Right atrium auricular region (tissue), 2 donors: ENCODE measurements at regions not wholly inside any gene's neighbourhood (a gene's known extent, or its start where the extent isn't known, plus 50 kb on each side); places are given as distances from the start of the nearest gene placed in this dataset.

Experiments used
- DNase-seq: peaks from one replicate; pipeline ENCODE4 v3.0.0-alpha.2; 2019; ENCODE audit warnings: low spot score
- H3K27ac ChIP-seq, 2 donors: fragments of 200-600 bp; sonication (generic); 1 replicate in 1 of 2; 2 replicates in 1 of 2; pipeline ENCODE4 v1.5.1; 2016 to 2019
- H3K27me3 ChIP-seq, 2 donors: fragments of 200-600 bp; sonication (generic); one replicate each; pipeline versions ENCODE4 v1.5.1 to v1.6.0; 2017 to 2019
- H3K36me3 ChIP-seq: fragments of 200-600 bp; sonication (generic); one replicate; pipeline ENCODE4 v1.5.1; 2016
- H3K4me1 ChIP-seq, 2 donors: fragments of 200-600 bp; sonication (generic); one replicate each; pipeline versions ENCODE4 v1.5.1 to v1.6.0; 2017 to 2019
- H3K4me3 ChIP-seq, 2 donors: fragments of 200-600 bp; sonication (generic); 1 replicate in 1 of 2; 2 replicates in 1 of 2; pipeline ENCODE4 v1.5.1; 2017 to 2019; ENCODE audit warnings: mild to moderate bottlenecking in 1 of 2, moderate library complexity in 1 of 2
- H3K9me3 ChIP-seq, 2 donors: fragments of 200-600 bp; sonication (generic); one replicate each; pipeline ENCODE4 v1.5.1; 2019
- CTCF ChIP-seq, 2 donors: fragments of 200-600 bp; sonication (generic); IDR thresholded peaks; one replicate each; pipeline ENCODE4 v1.5.1; 2019; ENCODE audit warnings: antibody characterized with exemption in 2 of 2

- Histone ChIP-seq H3K36me3 (no peaks in the 10 kb centered on the region), H3K27me3 (no peaks in the 10 kb centered on the region), H3K4me3 (no peak overlapping the region), H3K4me1 (peaks cover 0 to 8% of the 10 kb centered on the region in 2 donors), H3K27ac (no peak overlapping the region), H3K9me3 (peaks cover 0 to 20% of the 10 kb centered on the region in 2 donors)
- no peak for TF ChIP-seq CTCF (IDR thresholded peaks at IDR 0.05)
- DNase-seq = no peak
Measured at GRCh38 chr7:16350634-16351033, 70.7 kb downstream of the CRPPA start.

- DNase-seq = no peak
- H3K27ac ChIP-seq = peak overlapping the region in 1 of 2 donors; percentile 29
- H3K27me3 ChIP-seq = no peaks in the 10 kb centered on the region
- no peak for TF ChIP-seq CTCF (IDR thresholded peaks at IDR 0.05)
- H3K9me3 ChIP-seq = peaks cover 0 to 31% of the 10 kb centered on the region in 2 donors
- no peak overlapping the region for H3K4me3 ChIP-seq
- H3K4me1 ChIP-seq = peaks cover 0 to 8% of the 10 kb centered on the region in 2 donors
- H3K36me3 ChIP-seq = no peaks in the 10 kb centered on the region
Measured at GRCh38 chr7:16348251-16348650, 73.1 kb downstream of the CRPPA start.

- DNase-seq = no peak
- Histone ChIP-seq H3K36me3 (no peaks in the 10 kb centered on the region), H3K4me1 (peaks cover 0 to 8% of the 10 kb centered on the region in 2 donors), H3K9me3 (peaks cover 0 to 31% of the 10 kb centered on the region in 2 donors), H3K27ac (peak overlapping the region in 1 of 2 donors; percentile 29), H3K27me3 (no peaks in the 10 kb centered on the region), H3K4me3 (no peak overlapping the region)
- no peak for TF ChIP-seq CTCF (IDR thresholded peaks at IDR 0.05)
Measured at GRCh38 chr7:16347827-16348192, 73.5 kb downstream of the CRPPA start.

GRCh38 chr7:16347066-16347826 lies 74.1 kb downstream of the CRPPA start:
- no peak for TF ChIP-seq CTCF (IDR thresholded peaks at IDR 0.05)
- Histone ChIP-seq H3K4me3 (no peak overlapping the region), H3K9me3 (peaks cover 0 to 31% of the 10 kb centered on the region in 2 donors), H3K27me3 (no peaks in the 10 kb centered on the region), H3K4me1 (peaks cover 0 to 8% of the 10 kb centered on the region in 2 donors), H3K36me3 (no peaks in the 10 kb centered on the region), H3K27ac (peak overlapping the region in 1 of 2 donors; percentile 29)
- DNase-seq = no peak

- Histone ChIP-seq H3K27ac (no peak overlapping the region), H3K4me1 (peaks cover 0 to 8% of the 10 kb centered on the region in 2 donors), H3K9me3 (peaks cover 0 to 31% of the 10 kb centered on the region in 2 donors), H3K36me3 (no peaks in the 10 kb centered on the region), H3K27me3 (no peaks in the 10 kb centered on the region), H3K4me3 (no peak overlapping the region)
- DNase-seq = no peak
- no peak for TF ChIP-seq CTCF (IDR thresholded peaks at IDR 0.05)
Measured at GRCh38 chr7:16345979-16346958, 75.1 kb downstream of the CRPPA start.
